KBM-7 (cell line): ENCODE measurements at regions not wholly inside any gene's neighbourhood (a gene's known extent, or its start where the extent isn't known, plus 50 kb on each side); places are given as distances from the start of the nearest gene placed in this dataset.

ENCODE experiments used
- DNase-seq: peaks from one replicate; pipeline ENCODE4 v3.0.0-alpha.2; 2015
- in situ Hi-C: fragments of 300-500 bp; cut with MboI; formaldehyde crosslinking; loops from 2 replicates; pipeline ENCODE4 v1.14.3; 2020; ENCODE audit warnings: low sequenced_read_pairs, low pct_unique_long_range_greater_than_20kb, mixed read lengths

DNA sequence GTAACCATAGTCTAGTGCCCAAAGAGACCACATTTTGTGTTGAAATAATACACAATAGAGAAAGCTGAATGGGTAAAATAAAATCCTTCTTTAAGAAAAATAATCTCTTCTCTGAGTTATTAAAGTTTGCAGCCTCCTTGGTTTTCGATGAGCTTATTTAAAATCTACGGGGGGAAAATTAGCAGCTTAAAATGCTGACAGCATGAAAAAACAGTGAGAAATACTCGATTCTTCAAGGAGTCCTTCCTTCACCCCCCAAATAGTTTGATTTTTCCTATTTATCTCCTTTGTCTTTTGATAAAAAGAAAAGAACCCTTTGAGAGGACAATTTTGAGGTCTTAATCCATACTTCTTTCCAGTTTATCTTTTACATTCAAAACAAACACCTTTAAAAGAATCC, 394.0 kb upstream of the B3GALT2 start:
- in situ Hi-C loops, result no loop called here
- DNase-seq, result no peak

DNA sequence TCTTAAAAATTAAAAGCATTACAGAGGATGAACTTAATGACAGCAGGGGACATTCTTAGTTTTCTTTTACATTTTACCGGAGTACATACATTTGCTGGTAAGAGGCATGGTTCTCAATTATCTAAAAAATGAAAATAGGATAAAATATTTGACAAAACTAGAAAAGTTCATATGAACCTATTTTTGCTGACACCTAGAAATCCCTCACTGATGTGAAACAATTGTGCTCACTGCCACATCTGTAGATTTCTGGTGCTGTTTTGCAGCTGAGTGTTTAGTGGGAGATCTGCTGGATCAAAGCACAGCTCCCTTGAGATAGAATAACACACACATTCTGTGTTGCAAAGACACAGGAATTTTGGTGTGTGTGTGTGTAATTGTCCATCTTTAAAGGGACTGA, 392.9 kb upstream of the B3GALT2 start:
- in situ Hi-C loops, result no loop called here
- DNase-seq, result no peak

DNA sequence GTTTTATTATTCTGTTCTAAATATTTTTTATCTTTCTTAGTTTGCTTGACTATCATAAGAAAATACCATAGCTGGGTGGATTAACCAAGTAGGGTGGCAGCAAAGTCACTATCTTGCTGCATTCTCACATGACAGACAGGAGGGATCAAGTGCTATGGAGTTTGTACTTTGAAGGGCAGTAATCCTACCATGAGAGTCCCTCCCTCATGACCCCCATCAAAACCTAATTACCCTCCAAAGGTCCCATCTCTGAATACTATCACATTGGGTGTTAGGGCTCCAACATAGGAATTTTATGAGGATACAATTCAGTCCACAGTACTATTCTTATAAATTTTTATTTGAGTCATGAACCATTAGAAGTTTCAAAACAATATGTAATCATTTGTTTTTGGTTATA, 388.5 kb upstream of the B3GALT2 start:
- DNase-seq, result no peak
- in situ Hi-C loops, result no loop called here

DNA sequence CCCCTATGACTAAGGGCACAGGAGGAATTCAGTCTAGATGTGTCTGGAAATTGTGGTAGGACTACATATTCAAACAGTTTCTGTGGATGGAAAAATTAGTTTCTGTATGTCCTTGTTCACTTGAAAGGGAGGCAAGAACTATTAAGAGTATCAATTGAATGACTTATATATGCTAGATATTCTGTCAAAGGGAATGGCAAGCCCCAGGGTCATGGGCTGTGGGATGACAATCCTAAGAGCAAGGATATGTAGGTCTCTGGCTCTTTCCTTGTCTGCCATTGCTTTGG, 383.5 kb upstream of the B3GALT2 start:
- no peak for DNase-seq
- in situ Hi-C loops, result no loop called here

DNA sequence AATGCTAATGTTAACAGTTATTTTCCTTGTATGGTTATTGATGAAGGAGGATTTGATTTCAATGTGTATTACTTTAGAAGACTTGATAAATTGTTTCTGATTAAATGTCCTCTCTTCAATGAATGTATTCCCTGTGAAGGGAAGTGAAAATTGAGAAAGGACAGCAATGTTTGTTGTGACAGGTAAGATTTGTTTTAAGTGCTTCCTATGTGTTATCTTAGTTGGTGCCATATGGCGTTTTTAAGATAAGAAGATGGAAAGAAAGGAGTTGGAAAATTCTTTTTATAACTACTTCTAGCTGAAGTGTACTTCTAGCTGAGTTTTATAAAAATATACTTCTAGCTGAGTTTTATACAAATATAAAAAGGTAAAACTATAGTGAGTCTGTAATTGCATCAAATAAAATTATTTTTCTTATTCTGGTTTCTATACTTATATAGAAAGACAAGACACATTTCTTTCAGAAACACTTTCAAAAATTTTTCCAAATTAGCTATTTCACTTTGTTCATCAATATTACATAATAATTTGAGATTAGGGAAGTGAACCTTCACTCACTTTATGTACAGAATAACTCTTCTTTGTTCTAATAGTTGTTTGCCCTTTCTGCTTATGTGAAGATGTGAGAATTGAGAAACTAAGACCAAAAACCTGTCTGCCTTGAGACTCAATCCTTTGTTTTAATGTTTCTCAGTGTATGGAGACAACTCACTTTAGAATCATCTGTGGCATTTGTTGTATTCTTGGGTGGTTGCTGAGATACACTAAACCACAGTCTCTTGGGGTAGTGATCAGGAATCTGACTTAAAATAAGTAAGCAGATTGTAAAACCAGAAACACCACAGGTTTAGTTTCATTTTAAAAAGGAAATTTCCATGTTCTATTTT, 382.9 kb upstream of the B3GALT2 start:
- no peak for DNase-seq
- in situ Hi-C loops, result no loop called here

DNA sequence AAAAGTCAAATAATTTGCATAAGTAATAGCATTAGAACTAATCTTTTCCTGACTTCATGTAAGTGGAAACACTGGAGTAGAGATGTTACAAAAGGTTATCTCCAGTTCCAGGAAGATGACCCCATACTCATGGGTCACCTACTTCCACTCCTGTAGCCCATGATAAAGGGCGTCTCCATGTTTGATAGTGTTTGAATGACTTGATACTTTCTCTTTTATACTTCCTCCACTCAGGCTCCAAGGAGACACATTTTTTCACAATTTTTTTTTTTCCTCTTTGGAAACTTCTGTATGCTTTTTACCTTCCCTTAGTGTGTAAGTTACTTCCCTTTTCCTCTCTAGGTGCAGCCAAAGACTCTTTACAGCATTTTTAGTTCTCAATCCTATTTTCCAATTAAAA, 382.1 kb upstream of the B3GALT2 start:
- DNase-seq, result peak; percentile 69
- in situ Hi-C loops, result no loop called here

DNA sequence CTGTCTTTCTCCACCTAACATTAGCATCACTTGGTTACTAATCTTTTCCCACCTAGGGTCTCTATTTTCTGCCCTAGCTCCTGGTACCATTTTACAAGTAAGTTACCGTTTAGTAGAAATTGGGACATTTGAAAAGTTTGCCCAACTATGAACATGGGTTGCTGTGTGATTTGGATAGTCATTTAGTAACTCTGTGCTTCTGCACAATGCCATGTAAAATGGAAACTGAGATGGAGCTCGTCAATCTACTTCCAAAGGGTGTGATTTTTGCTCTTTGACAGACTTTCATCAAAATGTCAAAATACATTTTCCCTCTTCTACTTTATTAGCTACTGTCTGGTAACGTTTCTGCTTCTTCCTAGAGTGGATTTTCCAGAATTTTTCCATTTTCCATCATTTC, 381.5 kb upstream of the B3GALT2 start:
- no peak for DNase-seq

DNA sequence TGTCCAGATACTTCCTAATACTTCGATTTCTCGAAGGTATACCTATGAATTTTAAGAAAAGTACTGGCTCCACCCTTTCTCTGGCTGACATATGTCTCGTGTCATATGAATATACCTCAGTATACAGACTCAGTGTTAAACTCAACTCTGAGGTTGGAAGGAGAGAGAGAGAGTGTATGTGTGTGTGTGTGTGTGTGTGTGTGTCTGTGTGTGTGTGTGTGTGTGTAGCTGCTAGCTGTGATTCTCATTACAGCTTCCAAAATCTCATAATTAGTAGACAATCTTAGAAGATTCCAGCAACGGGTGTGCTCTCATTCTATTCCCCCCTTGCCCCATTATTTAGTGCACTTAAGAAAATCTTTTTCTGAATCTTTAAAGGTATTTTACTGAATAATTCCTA, 380.3 kb upstream of the B3GALT2 start:
- no peak for DNase-seq
- in situ Hi-C loops, result no loop called here

More for the DNA sequence above, 381.5 kb upstream of the B3GALT2 start:
- in situ Hi-C loops, result no loop called here

DNA sequence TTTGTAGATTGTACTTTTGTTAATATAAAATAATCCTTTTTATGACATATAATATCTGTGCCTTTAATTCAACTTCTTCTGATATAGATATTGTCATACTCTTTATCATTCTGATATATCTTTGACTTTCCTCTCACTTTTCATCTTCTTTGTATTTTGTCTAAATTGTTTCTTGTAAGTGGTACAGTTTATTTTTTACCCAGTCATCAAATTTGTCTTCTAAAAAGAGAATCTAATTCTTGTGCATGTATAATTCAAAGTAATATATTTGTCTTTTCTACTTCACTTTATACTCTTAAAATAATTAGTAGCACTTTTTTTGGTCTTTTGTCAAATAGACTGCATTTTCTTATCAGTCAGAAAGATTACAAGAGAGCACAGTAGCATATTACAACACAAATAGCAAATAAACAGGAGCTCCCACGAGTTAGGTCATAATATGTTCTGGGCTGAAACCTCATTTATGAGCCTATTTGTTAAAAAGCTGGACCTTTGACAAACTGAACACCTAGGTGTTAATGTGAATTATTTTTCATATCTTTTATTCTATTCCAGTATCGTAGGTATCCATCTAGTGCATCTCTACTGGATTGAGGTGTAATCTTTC, 379.7 kb upstream of the B3GALT2 start:
- DNase-seq, result no peak
- in situ Hi-C loops, result no loop called here

DNA sequence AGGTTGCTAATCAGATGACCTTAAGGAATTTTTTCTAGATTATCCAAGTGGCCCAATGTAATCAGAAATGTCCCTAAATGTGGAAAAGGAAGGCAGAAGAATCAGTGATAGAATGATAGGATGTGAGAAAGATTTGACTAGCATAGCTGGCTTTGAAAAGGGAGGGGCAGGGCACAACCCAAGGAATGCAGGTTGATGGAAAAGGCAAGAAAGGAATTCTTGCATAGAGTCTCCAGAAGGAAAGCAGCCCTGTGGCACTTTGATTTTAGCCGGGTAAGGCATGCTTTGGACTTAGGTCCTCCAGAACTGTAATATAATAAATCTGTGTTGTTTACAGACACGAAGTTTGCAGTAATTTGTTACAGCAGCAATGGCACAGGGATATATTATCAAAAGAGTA, 375.7 kb upstream of the B3GALT2 start:
- in situ Hi-C loops, result no loop called here

DNA sequence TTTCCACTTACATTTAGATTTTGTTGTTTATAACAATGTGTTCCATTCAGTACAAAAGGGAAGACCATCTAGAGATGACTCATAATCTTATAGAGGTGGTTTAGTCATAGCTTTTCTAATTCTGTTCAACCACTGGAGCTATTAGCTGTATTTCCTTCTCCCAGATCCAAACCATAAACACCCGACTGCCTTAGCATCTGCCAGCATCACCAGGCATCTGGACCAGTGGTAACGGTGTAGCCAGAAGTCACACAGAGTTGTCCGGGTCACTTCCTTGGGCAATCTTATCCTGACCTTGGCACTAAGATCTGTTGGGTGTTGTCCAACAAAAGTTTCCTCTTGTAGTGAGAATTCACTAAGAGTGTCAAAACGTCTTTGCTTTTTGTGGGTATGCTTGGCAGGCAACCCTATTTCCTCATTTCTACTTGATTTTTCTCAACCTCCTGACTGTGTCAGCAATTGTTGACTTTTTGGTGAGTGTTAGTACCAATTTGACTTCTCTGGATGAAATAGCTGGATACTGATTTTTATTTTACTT, 372.1 kb upstream of the B3GALT2 start:
- peak; percentile 64 for DNase-seq
- in situ Hi-C loops, result no loop called here

More for the DNA sequence above, 375.7 kb upstream of the B3GALT2 start:
- DNase-seq, result no peak

DNA sequence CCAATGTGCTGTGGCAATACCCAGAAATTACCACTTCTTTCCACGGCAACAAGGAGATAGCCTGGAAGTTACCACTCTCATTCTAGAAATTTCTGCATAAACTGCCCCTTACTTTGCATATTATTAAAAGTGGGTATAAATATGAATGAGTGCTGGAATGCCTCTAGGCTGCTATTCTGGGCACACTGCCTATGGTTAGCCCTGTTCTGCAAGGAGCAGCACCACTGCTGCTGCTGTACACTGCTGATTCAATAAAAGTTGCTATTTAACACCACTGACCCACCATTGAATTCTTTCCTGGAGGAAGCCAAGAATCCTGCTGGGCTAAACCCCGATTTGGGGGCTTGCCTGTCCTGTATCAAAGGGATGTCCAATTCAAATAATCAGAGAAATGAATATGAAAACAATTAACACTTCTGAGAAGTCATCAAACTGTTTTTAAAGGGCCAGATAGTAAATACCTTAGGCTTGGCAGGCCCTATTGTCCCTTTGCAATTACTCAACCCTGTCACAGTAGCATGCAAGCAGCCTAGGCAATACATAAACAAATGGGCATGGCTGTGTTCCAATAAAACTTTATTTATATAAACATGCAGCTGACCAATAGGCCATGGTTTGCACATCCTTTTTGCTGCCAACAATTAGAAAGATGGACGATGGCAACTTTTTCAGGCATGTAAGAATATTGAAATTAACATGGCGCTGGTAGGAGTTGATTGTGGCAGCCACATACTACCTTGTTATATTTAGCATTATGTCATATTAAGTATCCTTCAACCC, 369.4 kb upstream of the B3GALT2 start:
- DNase-seq, result no peak
- in situ Hi-C loops, result no loop called here

DNA sequence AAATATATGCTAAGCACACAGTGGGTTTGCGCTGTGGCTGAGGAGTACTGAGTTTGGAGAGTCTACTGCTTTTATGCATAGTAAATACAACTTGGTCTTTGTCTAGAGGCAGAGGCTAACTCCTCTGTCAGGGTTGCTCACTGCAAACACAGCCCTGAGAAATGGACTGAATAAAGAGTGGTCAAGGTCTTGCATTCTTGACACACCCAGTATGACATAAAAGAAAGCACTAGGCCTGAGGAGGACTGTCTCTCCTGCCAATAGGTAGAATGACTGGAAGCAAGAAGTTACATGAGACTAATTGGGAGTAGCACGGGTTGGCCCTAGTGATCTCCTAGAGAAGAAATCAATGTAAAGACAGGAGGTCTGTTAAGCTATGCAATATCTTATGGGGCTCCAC, 367.2 kb upstream of the B3GALT2 start:
- no peak for DNase-seq
- in situ Hi-C loops, result no loop called here

DNA sequence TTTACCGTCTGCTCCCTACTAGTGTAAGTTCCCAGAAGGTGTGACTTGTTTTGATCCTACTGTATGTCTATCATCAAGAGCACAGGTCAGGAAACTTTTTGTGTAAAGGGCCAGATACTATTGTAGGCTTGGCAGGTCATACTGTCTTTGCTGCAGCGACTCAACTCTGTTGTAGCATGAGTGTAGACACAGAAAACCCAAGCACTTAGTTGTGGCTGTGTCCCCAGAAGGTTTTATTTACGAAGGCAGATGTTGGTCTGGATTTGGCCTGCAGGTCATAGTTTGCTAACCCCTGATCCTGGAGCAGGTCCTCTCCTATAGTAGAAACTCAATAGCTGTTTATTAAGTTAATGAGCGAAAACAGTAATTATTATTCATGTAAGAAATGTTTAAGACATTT, 365.9 kb upstream of the B3GALT2 start:
- in situ Hi-C loops, result no loop called here
- DNase-seq, result no peak

DNA sequence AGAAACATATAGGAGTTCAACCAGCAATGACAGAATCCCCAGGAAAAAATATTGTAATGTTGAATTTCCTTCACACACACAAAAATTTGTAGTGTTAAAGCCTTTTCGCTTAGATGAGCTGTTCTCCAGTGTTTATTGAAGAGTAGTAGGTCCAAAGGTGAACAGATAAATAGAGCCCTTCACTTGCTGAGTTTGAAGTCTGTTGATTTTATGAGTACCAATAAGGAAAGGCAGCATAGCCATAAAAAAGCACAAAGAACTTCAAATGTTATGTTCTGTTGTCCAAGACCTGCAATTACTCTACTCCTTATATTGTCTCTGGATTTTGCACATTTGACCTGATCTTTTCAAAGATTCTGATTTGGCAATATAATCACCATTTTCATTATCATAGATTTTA, 362.7 kb upstream of the B3GALT2 start:
- in situ Hi-C loops, result no loop called here
- no peak for DNase-seq

DNA sequence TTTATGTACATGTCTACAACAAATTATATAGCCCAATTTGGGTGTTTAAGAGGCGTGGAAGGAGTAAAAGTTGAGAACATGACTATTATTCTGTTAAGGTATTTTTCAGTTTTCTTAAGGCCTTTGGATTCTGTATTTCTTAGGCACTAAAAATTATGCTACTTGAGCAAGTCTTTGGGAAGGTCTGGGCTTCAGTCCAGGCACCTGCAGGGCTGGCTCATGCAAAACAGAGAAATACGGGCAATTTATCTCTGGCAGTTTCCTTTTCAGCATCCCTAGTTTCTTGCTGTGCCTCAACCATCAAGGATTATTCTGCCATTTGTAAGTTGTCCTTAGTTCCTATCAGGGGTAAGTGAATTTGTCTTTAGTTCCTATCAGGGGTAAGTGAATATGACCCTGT, 358.8 kb upstream of the B3GALT2 start:
- DNase-seq, result no peak
- in situ Hi-C loops, result no loop called here

DNA sequence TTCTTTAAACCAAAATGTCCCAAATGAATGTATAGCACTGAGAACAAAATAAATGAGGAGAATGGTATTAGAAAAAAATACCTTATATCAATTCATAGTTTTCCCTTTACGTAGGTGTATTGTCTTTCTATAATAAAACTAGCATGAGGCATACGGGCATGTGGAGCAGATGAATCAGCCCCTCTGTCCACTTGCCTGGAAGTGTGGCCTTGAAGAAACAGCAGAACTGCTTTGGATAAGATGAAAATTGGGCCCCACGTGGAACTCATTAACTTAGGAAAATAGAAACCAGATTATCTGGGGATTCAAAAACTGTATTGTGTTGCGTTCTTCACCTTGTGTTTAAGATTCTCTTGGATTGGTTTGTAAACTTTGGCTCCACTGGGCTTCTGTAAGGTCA, 356.8 kb upstream of the B3GALT2 start:
- no peak for DNase-seq

DNA sequence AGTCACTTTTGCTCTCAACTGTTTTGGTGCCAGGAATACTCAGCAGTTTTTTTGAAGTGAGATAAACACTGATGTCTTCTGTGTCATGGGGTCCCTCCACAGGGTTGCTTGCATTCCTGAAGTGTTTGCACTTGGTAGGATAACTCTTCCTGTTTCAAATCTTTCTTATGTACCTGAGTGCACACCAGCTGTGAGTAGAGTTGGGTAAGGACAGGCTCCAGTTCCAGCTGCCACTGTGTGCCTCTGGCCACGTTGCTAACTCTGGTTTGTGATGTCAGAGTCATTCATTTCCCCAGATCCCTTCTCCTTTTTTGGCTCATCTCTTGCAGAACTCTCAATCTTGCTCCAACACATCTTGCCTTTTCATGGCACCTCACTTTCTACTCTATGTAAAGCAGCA, 356.3 kb upstream of the B3GALT2 start:
- no peak for DNase-seq
- in situ Hi-C loops, result no loop called here

More for the DNA sequence above, 356.8 kb upstream of the B3GALT2 start:
- in situ Hi-C loops, result no loop called here

DNA sequence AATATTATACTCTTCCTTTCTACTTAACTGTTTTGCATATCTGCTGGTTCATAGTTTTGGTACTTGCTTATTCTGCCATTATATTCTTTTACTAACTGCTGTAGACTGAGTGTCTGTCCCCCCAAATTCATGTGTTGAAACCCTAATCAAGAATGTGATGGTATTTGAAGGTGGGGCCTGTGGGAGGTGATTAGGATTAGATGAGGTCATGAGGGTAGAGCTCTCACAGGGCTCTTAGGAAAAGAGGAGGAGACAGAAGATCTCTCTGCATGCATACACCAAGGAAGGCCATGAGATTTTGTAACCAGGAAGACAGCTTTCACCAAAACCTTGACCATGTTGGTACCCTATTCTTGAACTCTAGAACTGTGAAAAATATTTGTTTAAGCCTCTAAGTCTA, 354.1 kb upstream of the B3GALT2 start:
- in situ Hi-C loops, result no loop called here
- DNase-seq, result no peak
